Subcutaneous abdominal adipose tissue (tissue), 5 donors: ENCODE measurements at regions not wholly inside any gene's neighbourhood (a gene's known extent, or its start where the extent isn't known, plus 50 kb on each side); places are given as distances from the start of the nearest gene placed in this dataset.

Experiments
- H3K27ac ChIP-seq: one replicate; pipeline ENCODE4 v1.7.0; 2013; ENCODE audit warnings: low read depth, mild to moderate bottlenecking, inconsistent platforms, low read length, moderate library complexity
- H3K27me3 ChIP-seq, 5 donors: one replicate each; pipeline ENCODE4 v1.7.0; 2013; ENCODE audit warnings: low read length in 5 of 5, inconsistent platforms in 1 of 5; ENCODE audit not compliant: control insufficient read depth in 5 of 5, insufficient read depth in 4 of 5
- H3K36me3 ChIP-seq, 5 donors: one replicate each; pipeline ENCODE4 v1.7.0; 2013; ENCODE audit warnings: low read length in 5 of 5; ENCODE audit not compliant: control insufficient read depth in 5 of 5, insufficient read depth in 5 of 5
- H3K4me1 ChIP-seq, 5 donors: one replicate each; pipeline ENCODE4 v1.7.0; 2013; ENCODE audit warnings: low read length in 5 of 5, mild to moderate bottlenecking in 3 of 5, moderate library complexity in 1 of 5; ENCODE audit not compliant: control insufficient read depth in 5 of 5, insufficient read depth in 5 of 5
- H3K4me3 ChIP-seq, 5 donors: one replicate each; pipeline ENCODE4 v1.7.0; 2013; ENCODE audit warnings: low read length in 5 of 5, low read depth in 1 of 5
- H3K9ac ChIP-seq, 5 donors: one replicate each; pipeline ENCODE4 v1.7.0; 2013; ENCODE audit warnings: low read length in 5 of 5, mild to moderate bottlenecking in 4 of 5, moderate library complexity in 3 of 5
- H3K9me3 ChIP-seq, 5 donors: one replicate each; pipeline ENCODE4 v1.7.0; 2013; ENCODE audit warnings: low read length in 5 of 5; ENCODE audit not compliant: control insufficient read depth in 5 of 5
- donor health status: healthy.
- donor health status: healthy.
- donor health status: healthy.
- donor health status: healthy.
- donor health status: healthy.

- H3K36me3 ChIP-seq: no peaks in the 10 kb centered on the region
- no peaks in the 10 kb centered on the region for H3K27me3 ChIP-seq
- no peak overlapping the region for H3K9ac ChIP-seq
- H3K27ac ChIP-seq: no peak overlapping the region
- no peak overlapping the region for H3K4me3 ChIP-seq
- no peaks in the 10 kb centered on the region for H3K4me1 ChIP-seq
- peaks cover 0 to 2% (median 0%) of the 10 kb centered on the region in 5 donors for H3K9me3 ChIP-seq
These were observed 466.4 kb downstream of the DIPK2A start for GRCh38 chr3:144437989-144438388.

- H3K9me3 ChIP-seq: no peaks in the 10 kb centered on the region
These were observed 472.4 kb downstream of the DIPK2A start for GRCh38 chr3:144444061-144444460.

GRCh38 chr3:144444546-144444945 lies 472.9 kb downstream of the DIPK2A start:
- H3K4me1 ChIP-seq: no peaks in the 10 kb centered on the region
- H3K36me3 ChIP-seq: no peaks in the 10 kb centered on the region
- no peaks in the 10 kb centered on the region for H3K27me3 ChIP-seq
- no peaks in the 10 kb centered on the region for H3K9me3 ChIP-seq
- no peak overlapping the region for H3K9ac ChIP-seq
- H3K27ac ChIP-seq: no peak overlapping the region
- no peak overlapping the region for H3K4me3 ChIP-seq

More at GRCh38 chr3:144444061-144444460, 472.4 kb downstream of the DIPK2A start:
- H3K27me3 ChIP-seq: no peaks in the 10 kb centered on the region
- no peak overlapping the region for H3K4me3 ChIP-seq
- no peaks in the 10 kb centered on the region for H3K36me3 ChIP-seq
- no peak overlapping the region for H3K27ac ChIP-seq
- H3K4me1 ChIP-seq: no peaks in the 10 kb centered on the region
- no peak overlapping the region for H3K9ac ChIP-seq

DNA sequence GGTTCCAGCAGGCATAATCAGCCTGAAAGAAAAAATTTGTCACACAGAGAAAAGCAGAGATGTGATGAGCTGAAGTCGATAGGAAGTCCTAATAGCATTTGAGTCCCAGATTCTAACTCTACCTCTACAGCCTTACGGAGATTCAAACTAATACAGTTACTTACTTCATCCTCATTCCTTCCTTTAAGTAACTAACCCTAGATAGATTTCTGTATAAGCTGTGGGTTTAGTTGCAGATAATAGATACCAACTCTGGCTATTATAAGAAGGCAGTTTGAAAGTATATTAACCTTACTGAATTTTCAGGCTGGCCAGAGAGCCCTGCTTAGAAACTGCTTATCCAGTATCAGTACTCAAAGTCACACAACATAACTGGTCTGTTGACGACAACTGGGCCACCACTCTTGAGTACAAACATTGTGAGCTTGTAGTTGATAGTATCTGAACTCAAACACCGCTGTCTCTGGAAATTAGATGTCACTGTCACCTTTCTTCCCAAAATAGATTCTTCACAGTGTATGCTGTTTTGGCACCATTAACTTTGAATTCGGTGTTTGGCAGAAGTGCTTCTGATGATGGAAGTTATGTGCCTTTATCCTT lies 484.3 kb downstream of the DIPK2A start:
- H3K27ac ChIP-seq: no peak overlapping the region
- no peak overlapping the region for H3K4me3 ChIP-seq
- no peaks in the 10 kb centered on the region for H3K4me1 ChIP-seq
- H3K27me3 ChIP-seq: no peaks in the 10 kb centered on the region
- peaks cover 0 to 3% (median 0%) of the 10 kb centered on the region in 5 donors for H3K9me3 ChIP-seq
- H3K36me3 ChIP-seq: no peaks in the 10 kb centered on the region
- H3K9ac ChIP-seq: no peak overlapping the region

- Histone ChIP-seq H3K9me3 (no peaks in the 10 kb centered on the region), H3K9ac (no peak overlapping the region), H3K27me3 (no peaks in the 10 kb centered on the region), H3K4me3 (no peak overlapping the region), H3K36me3 (no peaks in the 10 kb centered on the region), H3K27ac (no peak overlapping the region), H3K4me1 (no peaks in the 10 kb centered on the region)
These were observed 486.1 kb downstream of the DIPK2A start for GRCh38 chr3:144457758-144458157.

- H3K36me3 ChIP-seq: no peaks in the 10 kb centered on the region
- H3K4me3 ChIP-seq: no peak overlapping the region
- no peak overlapping the region for H3K9ac ChIP-seq
- H3K9me3 ChIP-seq: no peaks in the 10 kb centered on the region
- H3K27me3 ChIP-seq: no peaks in the 10 kb centered on the region
- no peak overlapping the region for H3K27ac ChIP-seq
- H3K4me1 ChIP-seq: no peaks in the 10 kb centered on the region
These were observed 486.7 kb downstream of the DIPK2A start for GRCh38 chr3:144458283-144458682.

- Histone ChIP-seq H3K9me3 (no peaks in the 10 kb centered on the region), H3K36me3 (no peaks in the 10 kb centered on the region), H3K27ac (no peak overlapping the region), H3K4me1 (no peaks in the 10 kb centered on the region), H3K9ac (no peak overlapping the region), H3K4me3 (no peak overlapping the region), H3K27me3 (no peaks in the 10 kb centered on the region)
These were observed 490.7 kb downstream of the DIPK2A start for GRCh38 chr3:144462337-144462736.

DNA sequence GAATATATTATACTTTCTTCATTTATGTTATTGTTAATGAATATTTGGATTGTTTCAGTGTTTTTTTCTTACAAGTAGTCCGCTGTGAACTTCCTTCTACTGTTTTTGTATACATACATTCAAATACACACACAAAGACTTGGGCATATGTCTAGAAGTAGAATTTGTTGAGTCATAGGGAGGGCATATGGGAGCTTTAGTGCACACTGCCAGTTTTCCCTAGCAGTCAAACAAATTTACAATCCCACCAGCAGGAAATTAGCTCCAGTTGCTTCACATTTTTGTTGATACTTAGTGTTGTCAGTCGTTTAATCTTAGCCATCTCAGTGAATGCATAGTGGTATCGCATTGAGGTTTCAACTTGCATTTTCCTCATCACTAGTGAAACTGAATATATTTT lies 492.3 kb downstream of the DIPK2A start:
- H3K27ac ChIP-seq: no peak overlapping the region
- no peaks in the 10 kb centered on the region for H3K36me3 ChIP-seq
- no peak overlapping the region for H3K4me3 ChIP-seq
- H3K9ac ChIP-seq: no peak overlapping the region
- no peaks in the 10 kb centered on the region for H3K27me3 ChIP-seq
- H3K9me3 ChIP-seq: no peaks in the 10 kb centered on the region
- H3K4me1 ChIP-seq: no peaks in the 10 kb centered on the region

GRCh38 chr3:144466114-144466513 lies 494.5 kb downstream of the DIPK2A start:
- H3K27ac ChIP-seq: no peak overlapping the region
- no peaks in the 10 kb centered on the region for H3K36me3 ChIP-seq
- H3K4me1 ChIP-seq: no peaks in the 10 kb centered on the region
- no peak overlapping the region for H3K9ac ChIP-seq
- H3K9me3 ChIP-seq: no peaks in the 10 kb centered on the region
- H3K4me3 ChIP-seq: no peak overlapping the region
- no peaks in the 10 kb centered on the region for H3K27me3 ChIP-seq

DNA sequence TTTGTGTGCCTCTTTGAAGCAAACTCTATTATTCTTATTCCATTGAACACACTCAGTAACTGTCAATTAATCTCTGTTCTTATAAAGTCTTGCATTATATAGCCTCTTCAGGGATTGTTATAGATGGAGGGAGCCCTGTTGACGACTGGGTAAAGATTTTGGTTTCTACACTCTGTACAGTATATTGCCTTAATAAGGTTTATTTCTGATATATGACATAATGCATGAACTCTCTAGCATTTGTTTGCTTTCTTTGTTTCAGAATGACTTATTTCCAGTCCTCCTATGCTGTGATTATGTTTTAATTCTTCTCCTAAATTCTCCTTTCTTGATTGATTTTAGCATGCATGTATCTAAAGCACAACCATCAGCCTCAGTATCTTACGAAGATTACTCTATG lies 494.9 kb downstream of the DIPK2A start:
- H3K4me1 ChIP-seq: no peaks in the 10 kb centered on the region
- no peak overlapping the region for H3K9ac ChIP-seq
- H3K9me3 ChIP-seq: no peaks in the 10 kb centered on the region
- no peak overlapping the region for H3K27ac ChIP-seq
- H3K4me3 ChIP-seq: no peak overlapping the region
- H3K36me3 ChIP-seq: no peaks in the 10 kb centered on the region
- H3K27me3 ChIP-seq: no peaks in the 10 kb centered on the region

- Histone ChIP-seq H3K9me3 (no peaks in the 10 kb centered on the region), H3K27me3 (no peaks in the 10 kb centered on the region), H3K27ac (no peak overlapping the region), H3K9ac (no peak overlapping the region), H3K4me1 (no peaks in the 10 kb centered on the region), H3K36me3 (no peaks in the 10 kb centered on the region), H3K4me3 (no peak overlapping the region)
These were observed 499.0 kb downstream of the DIPK2A start for GRCh38 chr3:144470666-144471065.
